ENCODE measurements at regions not wholly inside any gene's neighbourhood (a gene's known extent, or its start where the extent isn't known, plus 50 kb on each side); places are given as distances from the start of the nearest gene placed in this dataset.

DNA sequence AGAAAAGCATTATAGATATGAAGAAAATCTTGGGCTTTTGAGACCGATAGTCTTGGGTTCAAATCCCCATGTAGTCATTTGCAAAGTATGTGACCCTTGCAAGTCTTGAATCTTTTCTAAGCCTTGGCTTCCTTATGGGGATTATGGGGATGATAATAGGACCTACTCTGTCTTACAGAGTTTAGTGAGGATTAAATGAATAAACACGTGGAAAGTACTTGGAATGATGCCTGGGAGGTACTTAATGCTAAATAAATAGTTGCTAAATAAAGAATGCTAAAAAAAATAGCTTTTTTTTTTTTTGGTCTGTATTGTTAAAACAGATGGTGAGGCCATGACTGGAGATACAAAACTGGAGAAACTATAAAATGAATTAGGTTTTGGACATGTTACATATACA, 292.7 kb downstream of the GPAT3 start:
- TF ChIP-seq POLR2A (IDR thresholded peaks at IDR 0.05), result no peak
- TF ChIP-seq, protein P1, sequence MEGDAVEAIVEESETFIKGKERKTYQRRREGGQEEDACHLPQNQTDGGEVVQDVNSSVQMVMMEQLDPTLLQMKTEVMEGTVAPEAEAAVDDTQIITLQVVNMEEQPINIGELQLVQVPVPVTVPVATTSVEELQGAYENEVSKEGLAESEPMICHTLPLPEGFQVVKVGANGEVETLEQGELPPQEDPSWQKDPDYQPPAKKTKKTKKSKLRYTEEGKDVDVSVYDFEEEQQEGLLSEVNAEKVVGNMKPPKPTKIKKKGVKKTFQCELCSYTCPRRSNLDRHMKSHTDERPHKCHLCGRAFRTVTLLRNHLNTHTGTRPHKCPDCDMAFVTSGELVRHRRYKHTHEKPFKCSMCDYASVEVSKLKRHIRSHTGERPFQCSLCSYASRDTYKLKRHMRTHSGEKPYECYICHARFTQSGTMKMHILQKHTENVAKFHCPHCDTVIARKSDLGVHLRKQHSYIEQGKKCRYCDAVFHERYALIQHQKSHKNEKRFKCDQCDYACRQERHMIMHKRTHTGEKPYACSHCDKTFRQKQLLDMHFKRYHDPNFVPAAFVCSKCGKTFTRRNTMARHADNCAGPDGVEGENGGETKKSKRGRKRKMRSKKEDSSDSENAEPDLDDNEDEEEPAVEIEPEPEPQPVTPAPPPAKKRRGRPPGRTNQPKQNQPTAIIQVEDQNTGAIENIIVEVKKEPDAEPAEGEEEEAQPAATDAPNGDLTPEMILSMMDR (IDR thresholded peaks at IDR 0.05), result no peak
